ENCODE measurements at regions not wholly inside any gene's neighbourhood (a gene's known extent, or its start where the extent isn't known, plus 50 kb on each side); places are given as distances from the start of the nearest gene placed in this dataset.

GRCh38 chr12:127761880-127762279 lies 505.1 kb upstream of the TMEM132C start:
- no peak for TF ChIP-seq GATA2 (IDR thresholded peaks at IDR 0.05; ENCODE audit: low read depth, low read length)
- no peak for TF ChIP-seq GATA3 (IDR thresholded peaks at IDR 0.05; ENCODE audit: low read depth, low read length)

Measured in SH-SY5Y (cell line).